ENCODE measurements at regions not wholly inside any gene's neighbourhood (a gene's known extent, or its start where the extent isn't known, plus 50 kb on each side); places are given as distances from the start of the nearest gene placed in this dataset.

- WGBS, 2 donors: 44 to 55% methylated on average over 1 of the region's 1 CpG
- ATAC-seq (no peak), DNase-seq (no peak)
- Histone ChIP-seq H3K27me3 (no peaks in the 10 kb centered on the region), H3K27ac (no peak overlapping the region), H3K4me1 (no peaks in the 10 kb centered on the region), H3K4me3 (no peak overlapping the region), H3K36me3 (replicated peaks in 1 of 2; ENCODE audit: insufficient read depth in 1 of 2, low read depth in 2 of 2) (no peaks in the 10 kb centered on the region), H3K9me3 (no peaks in the 10 kb centered on the region)
- TF ChIP-seq CTCF (IDR thresholded peaks at IDR 0.05) (no peak), POLR2A (IDR thresholded peaks at IDR 0.05) (no peak)
- intact Hi-C loops (cut with DNase I): no loop called here
Measured at GRCh38 chr14:86015941-86016340, 486.0 kb downstream of the FLRT2 start.

DNA sequence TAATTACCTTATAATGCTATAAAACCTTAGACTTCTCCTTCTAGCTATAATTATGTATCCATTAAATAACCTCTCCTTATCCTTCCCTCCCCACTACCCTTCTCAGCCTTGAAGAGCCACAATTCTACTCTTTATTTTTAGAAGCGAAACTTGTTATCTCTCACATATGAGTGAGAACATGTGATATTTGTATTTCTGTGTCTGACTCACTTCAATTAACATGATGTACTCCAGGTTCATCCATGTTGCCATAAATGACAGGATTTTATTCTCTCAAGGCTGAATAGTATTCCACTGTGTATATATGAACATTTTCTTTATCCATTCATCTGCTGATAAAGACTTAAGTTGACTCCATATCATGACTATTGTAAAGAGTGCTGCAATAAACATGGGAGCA, 485.6 kb downstream of the FLRT2 start:
- H3K36me3 ChIP-seq (replicated peaks in 1 of 2; ENCODE audit: insufficient read depth in 1 of 2, low read depth in 2 of 2): no peaks in the 10 kb centered on the region
- no peak for ATAC-seq

DNA sequence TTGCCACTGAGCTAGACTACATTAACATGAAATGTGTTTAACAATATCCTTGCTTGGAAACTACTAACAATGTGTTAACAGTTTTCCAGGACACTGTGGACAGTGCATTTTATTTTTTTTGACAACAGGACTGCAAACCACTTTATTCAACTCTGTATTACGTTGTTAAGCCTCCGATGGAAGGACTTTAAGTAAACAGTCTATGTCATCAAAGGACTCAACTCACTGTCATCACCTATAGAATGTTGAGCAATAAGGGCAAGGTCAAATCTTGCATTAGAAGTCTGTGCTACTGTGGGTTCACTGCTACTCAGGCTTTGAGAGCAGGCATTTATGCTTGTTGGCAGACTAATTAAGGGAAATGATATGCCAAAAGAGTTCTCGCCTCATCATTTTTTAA, 483.7 kb downstream of the FLRT2 start:
- intact Hi-C loops (cut with DNase I): no loop called here
- H3K27ac ChIP-seq: no peak overlapping the region
- no peak overlapping the region for H3K4me3 ChIP-seq
- 56 to 57% methylated on average over 3 of the region's 3 CpGs for WGBS, 2 donors
- ATAC-seq (no peak), DNase-seq (no peak)
- no peaks in the 10 kb centered on the region for H3K9me3 ChIP-seq
- TF ChIP-seq CTCF (IDR thresholded peaks at IDR 0.05) (no peak), POLR2A (IDR thresholded peaks at IDR 0.05) (no peak)
- H3K27me3 ChIP-seq: no peaks in the 10 kb centered on the region
- H3K4me1 ChIP-seq: no peaks in the 10 kb centered on the region
- H3K36me3 ChIP-seq (replicated peaks in 1 of 2; ENCODE audit: insufficient read depth in 1 of 2, low read depth in 2 of 2): no peaks in the 10 kb centered on the region

More for the DNA sequence above, 485.6 kb downstream of the FLRT2 start:
- no peaks in the 10 kb centered on the region for H3K9me3 ChIP-seq
- no peak overlapping the region for H3K4me3 ChIP-seq
- TF ChIP-seq POLR2A (IDR thresholded peaks at IDR 0.05): no peak
- no peak for TF ChIP-seq CTCF (IDR thresholded peaks at IDR 0.05)
- DNase-seq: no peak
- no peaks in the 10 kb centered on the region for H3K27me3 ChIP-seq
- WGBS, 2 donors: 61 to 65% methylated on average over 1 of the region's 1 CpG
- H3K4me1 ChIP-seq: no peaks in the 10 kb centered on the region
- intact Hi-C loops (cut with DNase I): no loop called here
- no peak overlapping the region for H3K27ac ChIP-seq

DNA sequence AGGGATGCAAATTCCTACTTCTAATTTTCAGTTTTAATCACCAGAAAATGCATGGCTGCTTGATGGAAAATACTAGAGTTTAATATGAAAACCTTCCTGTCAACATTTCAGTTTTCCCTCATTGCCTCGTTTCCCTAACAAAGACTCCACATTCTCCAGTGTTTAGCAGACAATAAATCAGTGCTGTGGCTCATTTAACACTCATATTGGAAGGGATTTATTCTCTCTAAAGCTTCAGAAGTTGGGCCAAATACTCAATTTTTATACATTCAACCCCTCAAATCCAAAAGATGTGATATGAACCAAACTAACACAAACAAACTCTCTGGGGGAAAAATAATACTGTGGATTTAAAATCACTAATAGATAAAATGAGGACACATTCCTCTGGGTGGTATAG, 482.5 kb downstream of the FLRT2 start:
- DNase-seq (no peak), ATAC-seq (no peak)
- Histone ChIP-seq H3K27ac (no peak overlapping the region), H3K36me3 (replicated peaks in 1 of 2; ENCODE audit: insufficient read depth in 1 of 2, low read depth in 2 of 2) (no peaks in the 10 kb centered on the region), H3K4me1 (no peaks in the 10 kb centered on the region), H3K27me3 (no peaks in the 10 kb centered on the region), H3K4me3 (no peak overlapping the region), H3K9me3 (no peaks in the 10 kb centered on the region)
- TF ChIP-seq CTCF (IDR thresholded peaks at IDR 0.05) (no peak), POLR2A (IDR thresholded peaks at IDR 0.05) (no peak)
- WGBS, 2 donors: 43 to 59% methylated on average over 1 of the region's 1 CpG
- intact Hi-C loops (cut with DNase I): no loop called here

- ATAC-seq: no peak
- H3K9me3 ChIP-seq: no peaks in the 10 kb centered on the region
- no peaks in the 10 kb centered on the region for H3K36me3 ChIP-seq (replicated peaks in 1 of 2; ENCODE audit: insufficient read depth in 1 of 2, low read depth in 2 of 2)
- no peaks in the 10 kb centered on the region for H3K27me3 ChIP-seq
- H3K4me3 ChIP-seq: no peak overlapping the region
- no peak for DNase-seq
- TF ChIP-seq CTCF (IDR thresholded peaks at IDR 0.05) (no peak), POLR2A (IDR thresholded peaks at IDR 0.05) (no peak)
- no peak overlapping the region for H3K27ac ChIP-seq
- intact Hi-C loops (cut with DNase I): no loop called here
- no peaks in the 10 kb centered on the region for H3K4me1 ChIP-seq
- WGBS, 2 donors: 78 to 88% methylated on average over 3 of the region's 3 CpGs
Measured at GRCh38 chr14:86003998-86004397, 474.1 kb downstream of the FLRT2 start.

Data from body of pancreas (tissue), 4 donors.